HG03159 (cell line): ENCODE measurements at regions not wholly inside any gene's neighbourhood (a gene's known extent, or its start where the extent isn't known, plus 50 kb on each side); places are given as distances from the start of the nearest gene placed in this dataset.
"Not testable (repeated sequence)": the region's sequence is repeated elsewhere in the genome, so short reads cannot be mapped to it uniquely, and the experiment has no call there.

Experiments
- ATAC-seq: cut with Tn5 transposase; IDR thresholded peaks from one replicate; pipeline ENCODE4 v1.9.1; 2021; ENCODE audit warnings: mild to moderate bottlenecking, moderate library complexity; ENCODE audit not compliant: unreplicated experiment

- no peak for ATAC-seq
Measured at GRCh38 chr16:64085296-64085695, 1036.6 kb downstream of the CDH11 start.

GRCh38 chr16:64084706-64085105 lies 1037.2 kb downstream of the CDH11 start:
- no peak for ATAC-seq

- ATAC-seq, result no peak
Measured at GRCh38 chr16:64083428-64084129, 1038.3 kb downstream of the CDH11 start.

GRCh38 chr16:64077242-64077641 lies 1044.6 kb downstream of the CDH11 start:
- no peak for ATAC-seq

GRCh38 chr16:64074706-64075105 lies 1047.2 kb downstream of the CDH11 start:
- ATAC-seq, result no peak

- ATAC-seq, result not testable (repeated sequence)
Measured at GRCh38 chr16:64072131-64072730, 1049.6 kb downstream of the CDH11 start.

GRCh38 chr16:64065523-64065922 lies 1056.3 kb downstream of the CDH11 start:
- no peak for ATAC-seq

GRCh38 chr16:64061621-64062020 lies 1060.2 kb downstream of the CDH11 start:
- ATAC-seq, result no peak

GRCh38 chr16:64060631-64061030 lies 1061.2 kb downstream of the CDH11 start:
- no peak for ATAC-seq

GRCh38 chr16:64058685-64059084 lies 1063.2 kb downstream of the CDH11 start:
- ATAC-seq, result no peak

GRCh38 chr16:64051824-64052223 lies 1070.0 kb downstream of the CDH11 start:
- ATAC-seq, result no peak

GRCh38 chr16:64047878-64048277 lies 1074.0 kb downstream of the CDH11 start:
- ATAC-seq, result no peak

GRCh38 chr16:64047207-64047606 lies 1074.7 kb downstream of the CDH11 start:
- no peak for ATAC-seq

- no peak for ATAC-seq
Measured at GRCh38 chr16:64035337-64035736, 1086.5 kb downstream of the CDH11 start.

- ATAC-seq, result no peak
Measured at GRCh38 chr16:64019339-64019738, 1102.5 kb downstream of the CDH11 start.

GRCh38 chr16:64017796-64018195 lies 1104.1 kb downstream of the CDH11 start:
- no peak for ATAC-seq

- no peak for ATAC-seq
Measured at GRCh38 chr16:64013856-64014255, 1108.0 kb downstream of the CDH11 start.

GRCh38 chr16:64012166-64012565 lies 1109.7 kb downstream of the CDH11 start:
- ATAC-seq, result no peak

- no peak for ATAC-seq
Measured at GRCh38 chr16:64011650-64012049, 1110.2 kb downstream of the CDH11 start.

- no peak for ATAC-seq
Measured at GRCh38 chr16:64008131-64008530, 1113.7 kb downstream of the CDH11 start.

- no peak for ATAC-seq
Measured at GRCh38 chr16:64004116-64004515, 1117.7 kb downstream of the CDH11 start.

- ATAC-seq, result no peak
Measured at GRCh38 chr16:63995025-63995424, 1126.8 kb downstream of the CDH11 start.

GRCh38 chr16:63983401-63983800 lies 1138.5 kb downstream of the CDH11 start:
- no peak for ATAC-seq
